AG09319 (cell line): ENCODE measurements at regions not wholly inside any gene's neighbourhood (a gene's known extent, or its start where the extent isn't known, plus 50 kb on each side); places are given as distances from the start of the nearest gene placed in this dataset.

Experiments used
- DNase-seq: peaks from one replicate; pipeline ENCODE4 v3.0.0-alpha.2; 2010; ENCODE audit warnings: low read depth; ENCODE audit errors: extremely low read depth
- TF ChIP-seq, protein P1 (sequence below): IDR thresholded peaks from 2 replicates; pipeline ENCODE4 v1.5.1; 2011; ENCODE audit warnings: low read depth, mild to moderate bottlenecking, inconsistent platforms, low read length, moderate library complexity

DNA sequence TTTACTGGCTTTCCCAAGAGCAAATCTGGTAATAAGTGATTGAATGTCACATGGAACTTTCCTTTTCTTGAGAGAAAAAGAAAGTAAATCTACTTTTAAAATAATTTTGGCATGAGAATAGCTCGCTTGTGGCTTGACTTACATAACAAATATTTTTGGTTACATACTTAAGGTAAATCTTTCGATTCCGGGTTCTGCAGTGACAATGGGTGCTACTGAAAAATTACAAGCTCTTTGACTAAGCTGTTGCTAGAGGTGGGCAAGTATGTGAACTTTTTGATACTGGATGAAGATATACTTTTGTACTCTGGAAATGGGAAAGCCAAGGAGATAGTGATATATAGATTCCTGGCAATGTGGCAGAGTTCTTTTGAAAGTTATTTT, 51.9 kb upstream of the OTOL1 start:
- DNase-seq = no peak

DNA sequence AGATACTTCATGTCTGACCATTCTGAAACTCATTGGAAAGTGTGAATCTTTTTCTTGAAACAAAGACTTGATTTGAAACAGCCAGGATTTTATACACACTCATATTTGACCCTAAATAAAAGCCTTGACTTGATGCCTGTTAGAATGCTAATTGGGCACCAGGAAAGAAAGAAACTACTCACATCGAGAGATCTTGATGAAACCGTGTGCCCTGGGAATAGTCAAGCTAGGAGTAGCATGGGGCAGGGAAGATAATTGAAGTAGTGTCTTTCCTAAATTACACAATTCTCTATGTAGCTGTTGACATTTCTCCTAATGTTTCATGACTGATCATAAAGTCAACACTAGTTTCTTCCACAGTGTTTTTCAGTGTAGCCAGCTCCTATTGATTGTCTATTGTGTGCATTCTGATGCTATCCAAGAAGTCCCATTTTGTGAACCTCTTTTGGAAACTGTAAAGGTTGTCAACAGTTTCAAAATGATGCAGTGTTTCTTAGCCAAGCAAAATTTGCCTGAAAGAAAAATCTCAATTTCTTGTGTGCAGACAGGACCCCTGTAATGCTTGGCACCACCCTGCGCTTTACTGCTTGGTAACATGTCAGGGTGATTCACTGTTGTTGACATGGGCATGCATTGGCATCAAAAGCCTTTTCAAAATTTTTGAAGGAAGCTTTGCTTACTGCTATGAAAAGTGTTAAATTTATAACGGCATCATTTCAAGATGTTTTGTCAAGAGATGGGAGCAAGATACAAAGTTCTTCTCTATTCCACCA, 52.5 kb upstream of the OTOL1 start:
- TF ChIP-seq, protein P1, sequence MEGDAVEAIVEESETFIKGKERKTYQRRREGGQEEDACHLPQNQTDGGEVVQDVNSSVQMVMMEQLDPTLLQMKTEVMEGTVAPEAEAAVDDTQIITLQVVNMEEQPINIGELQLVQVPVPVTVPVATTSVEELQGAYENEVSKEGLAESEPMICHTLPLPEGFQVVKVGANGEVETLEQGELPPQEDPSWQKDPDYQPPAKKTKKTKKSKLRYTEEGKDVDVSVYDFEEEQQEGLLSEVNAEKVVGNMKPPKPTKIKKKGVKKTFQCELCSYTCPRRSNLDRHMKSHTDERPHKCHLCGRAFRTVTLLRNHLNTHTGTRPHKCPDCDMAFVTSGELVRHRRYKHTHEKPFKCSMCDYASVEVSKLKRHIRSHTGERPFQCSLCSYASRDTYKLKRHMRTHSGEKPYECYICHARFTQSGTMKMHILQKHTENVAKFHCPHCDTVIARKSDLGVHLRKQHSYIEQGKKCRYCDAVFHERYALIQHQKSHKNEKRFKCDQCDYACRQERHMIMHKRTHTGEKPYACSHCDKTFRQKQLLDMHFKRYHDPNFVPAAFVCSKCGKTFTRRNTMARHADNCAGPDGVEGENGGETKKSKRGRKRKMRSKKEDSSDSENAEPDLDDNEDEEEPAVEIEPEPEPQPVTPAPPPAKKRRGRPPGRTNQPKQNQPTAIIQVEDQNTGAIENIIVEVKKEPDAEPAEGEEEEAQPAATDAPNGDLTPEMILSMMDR = no peak
- no peak for DNase-seq

More for the DNA sequence above, 51.9 kb upstream of the OTOL1 start:
- TF ChIP-seq, protein P1 = no peak

DNA sequence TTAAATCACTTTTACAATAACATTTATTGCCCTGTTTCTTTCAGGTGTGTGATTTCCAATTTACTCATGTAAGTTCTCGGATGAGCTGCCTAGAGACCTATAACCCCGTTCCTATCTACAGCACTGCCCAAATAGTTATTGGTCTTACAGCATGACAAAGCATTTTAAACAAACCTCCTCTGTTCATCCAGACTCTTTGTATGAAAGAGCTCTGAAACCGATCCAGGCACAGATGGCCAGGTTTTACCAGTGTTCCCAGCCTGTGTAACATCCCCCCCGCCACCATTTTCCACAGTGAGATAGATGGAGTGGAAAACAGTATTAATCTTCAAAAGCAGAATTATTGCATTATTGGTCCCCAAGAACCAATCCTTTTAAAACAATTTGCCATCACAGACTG, 59.0 kb upstream of the SPTSSB start:
- TF ChIP-seq, protein P1 = no peak
- no peak for DNase-seq

DNA sequence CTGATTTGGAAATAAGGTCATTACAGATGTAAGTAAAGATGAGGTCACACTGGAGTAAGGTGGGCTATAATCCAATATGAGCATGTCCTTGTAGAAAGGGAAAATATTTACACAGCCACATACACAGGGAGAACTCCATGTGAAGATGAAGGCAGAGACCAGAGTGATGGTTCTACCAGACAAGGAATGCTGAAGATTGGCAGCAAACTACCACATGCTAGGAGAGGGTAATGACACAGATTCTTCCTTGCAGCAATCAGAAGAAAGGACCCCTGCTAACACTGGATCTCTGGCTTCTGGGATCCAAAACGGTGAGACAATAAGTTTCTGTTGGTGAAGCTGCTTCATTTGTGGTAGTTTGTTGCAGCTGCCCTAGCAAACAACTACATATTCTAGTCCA, 56.0 kb upstream of the SPTSSB start:
- DNase-seq = no peak

DNA sequence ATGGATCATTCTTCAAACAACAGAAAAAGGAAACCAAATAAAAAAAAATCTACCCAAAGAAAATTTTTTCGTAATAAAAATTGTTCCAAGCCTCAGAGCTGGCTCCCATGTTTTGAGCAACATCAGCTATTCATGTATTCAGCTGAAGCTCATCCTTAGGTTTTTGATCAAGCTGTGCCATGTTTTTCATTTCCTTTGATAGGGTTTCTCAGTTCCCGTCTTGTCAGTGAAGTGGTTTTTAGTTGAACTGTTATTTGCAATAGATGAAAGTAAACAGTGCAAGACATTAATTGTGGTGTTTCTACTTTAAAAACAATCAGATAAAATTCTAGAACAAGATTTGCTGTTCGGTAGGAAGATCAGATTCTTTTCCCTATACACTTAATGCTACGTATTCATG, 55.4 kb upstream of the SPTSSB start:
- no peak for DNase-seq
- TF ChIP-seq, protein P1 = no peak

More for the DNA sequence above, 56.0 kb upstream of the SPTSSB start:
- TF ChIP-seq, protein P1 = no peak

DNA sequence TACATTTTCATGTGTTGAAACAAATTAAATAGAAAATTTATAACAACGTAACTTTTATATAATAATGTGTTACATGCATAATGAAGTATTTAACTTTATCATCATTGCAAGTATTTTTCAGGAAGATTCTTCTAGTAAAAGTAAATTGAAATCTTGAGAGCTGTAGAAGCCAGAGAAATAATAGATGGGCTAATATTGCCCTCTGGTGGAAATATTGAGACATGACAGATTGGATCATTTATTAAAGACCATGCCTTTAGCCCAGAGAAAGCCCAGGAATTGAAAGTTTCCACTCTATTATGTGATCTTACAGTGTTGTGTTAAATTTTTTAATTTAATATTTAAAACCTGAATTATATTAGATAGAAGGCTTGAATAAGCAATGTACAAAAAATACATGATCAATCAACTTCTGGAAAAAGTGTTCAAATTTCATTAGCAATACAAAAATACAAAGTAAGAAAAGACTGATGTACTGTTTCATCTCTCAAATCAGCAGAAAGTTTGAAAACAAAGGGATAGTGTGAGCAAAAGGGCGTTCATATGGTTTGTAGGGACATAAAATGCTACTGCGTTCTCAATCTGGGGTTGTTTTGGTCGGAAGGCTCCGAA, 52.7 kb upstream of the SPTSSB start:
- TF ChIP-seq, protein P1 = peak; percentile 40
- no peak for DNase-seq

DNA sequence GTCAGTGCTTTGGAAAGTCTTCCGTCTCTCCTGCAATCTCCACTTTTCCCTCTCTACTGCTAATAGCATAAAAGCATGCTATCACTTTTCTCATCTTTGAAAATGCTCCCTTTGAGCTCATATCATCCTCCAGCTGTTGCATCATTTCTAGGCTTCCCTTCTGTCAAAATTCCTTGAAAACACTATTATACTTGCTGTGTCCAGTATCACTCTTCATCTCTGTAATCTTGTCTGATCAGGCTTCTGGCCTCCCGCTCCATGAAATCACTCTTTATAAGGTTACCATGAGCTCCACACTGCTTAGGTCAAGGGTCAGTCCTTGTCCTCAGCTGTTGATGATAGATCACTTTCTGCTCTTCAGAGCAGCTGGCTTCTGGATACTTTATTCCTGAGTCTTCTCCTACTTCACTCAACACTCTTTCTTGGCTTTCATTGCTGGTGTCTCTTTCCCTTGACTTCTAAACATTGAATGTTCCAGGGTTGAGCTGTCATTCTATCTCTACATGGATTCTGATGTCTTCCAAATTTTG, 50.9 kb upstream of the SPTSSB start:
- TF ChIP-seq, protein P1 = no peak
- no peak for DNase-seq
